LNCaP clone FGC (cell line): ENCODE measurements at regions not wholly inside any gene's neighbourhood (a gene's known extent, or its start where the extent isn't known, plus 50 kb on each side); places are given as distances from the start of the nearest gene placed in this dataset.

Experiments
- DNase-seq: peaks from one replicate; pipeline ENCODE4 v3.0.0-alpha.2; 2011; ENCODE audit warnings: low read depth
- H3K4me3 ChIP-seq: 2 replicates; pipeline ENCODE4 v1.5.1; 2011; ENCODE audit warnings: mild to moderate bottlenecking, low read depth, low read length, control low read depth
- TF ChIP-seq, protein P1 (sequence below): IDR thresholded peaks from 2 replicates; pipeline ENCODE4 v1.5.1; 2012; ENCODE audit warnings: mild to moderate bottlenecking; ENCODE audit not compliant: control insufficient read depth, insufficient read depth; ENCODE audit errors: extremely low read depth

DNA sequence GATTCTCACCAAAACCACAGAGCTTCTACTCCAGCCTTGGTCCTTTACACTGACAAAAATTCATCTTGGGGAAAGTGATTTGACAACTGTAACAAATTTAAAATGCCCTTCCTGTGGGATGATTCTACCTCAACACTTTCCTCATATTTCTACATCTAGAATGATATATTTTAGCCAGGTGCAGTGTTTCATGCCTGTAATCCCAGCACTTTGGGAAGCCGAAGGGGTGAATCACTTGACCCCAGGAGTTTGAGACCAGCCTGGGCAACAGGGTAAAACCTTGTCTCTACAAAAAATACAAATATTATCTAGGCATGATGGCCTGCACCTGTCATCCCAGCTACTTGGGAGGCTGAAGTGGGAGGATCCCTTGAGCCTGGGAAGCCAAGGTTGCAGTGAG is 408.6 kb downstream of the CDH7 start:
- TF ChIP-seq, protein P1, sequence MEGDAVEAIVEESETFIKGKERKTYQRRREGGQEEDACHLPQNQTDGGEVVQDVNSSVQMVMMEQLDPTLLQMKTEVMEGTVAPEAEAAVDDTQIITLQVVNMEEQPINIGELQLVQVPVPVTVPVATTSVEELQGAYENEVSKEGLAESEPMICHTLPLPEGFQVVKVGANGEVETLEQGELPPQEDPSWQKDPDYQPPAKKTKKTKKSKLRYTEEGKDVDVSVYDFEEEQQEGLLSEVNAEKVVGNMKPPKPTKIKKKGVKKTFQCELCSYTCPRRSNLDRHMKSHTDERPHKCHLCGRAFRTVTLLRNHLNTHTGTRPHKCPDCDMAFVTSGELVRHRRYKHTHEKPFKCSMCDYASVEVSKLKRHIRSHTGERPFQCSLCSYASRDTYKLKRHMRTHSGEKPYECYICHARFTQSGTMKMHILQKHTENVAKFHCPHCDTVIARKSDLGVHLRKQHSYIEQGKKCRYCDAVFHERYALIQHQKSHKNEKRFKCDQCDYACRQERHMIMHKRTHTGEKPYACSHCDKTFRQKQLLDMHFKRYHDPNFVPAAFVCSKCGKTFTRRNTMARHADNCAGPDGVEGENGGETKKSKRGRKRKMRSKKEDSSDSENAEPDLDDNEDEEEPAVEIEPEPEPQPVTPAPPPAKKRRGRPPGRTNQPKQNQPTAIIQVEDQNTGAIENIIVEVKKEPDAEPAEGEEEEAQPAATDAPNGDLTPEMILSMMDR: no peak
- DNase-seq: no peak
- H3K4me3 ChIP-seq: no peak overlapping the region

DNA sequence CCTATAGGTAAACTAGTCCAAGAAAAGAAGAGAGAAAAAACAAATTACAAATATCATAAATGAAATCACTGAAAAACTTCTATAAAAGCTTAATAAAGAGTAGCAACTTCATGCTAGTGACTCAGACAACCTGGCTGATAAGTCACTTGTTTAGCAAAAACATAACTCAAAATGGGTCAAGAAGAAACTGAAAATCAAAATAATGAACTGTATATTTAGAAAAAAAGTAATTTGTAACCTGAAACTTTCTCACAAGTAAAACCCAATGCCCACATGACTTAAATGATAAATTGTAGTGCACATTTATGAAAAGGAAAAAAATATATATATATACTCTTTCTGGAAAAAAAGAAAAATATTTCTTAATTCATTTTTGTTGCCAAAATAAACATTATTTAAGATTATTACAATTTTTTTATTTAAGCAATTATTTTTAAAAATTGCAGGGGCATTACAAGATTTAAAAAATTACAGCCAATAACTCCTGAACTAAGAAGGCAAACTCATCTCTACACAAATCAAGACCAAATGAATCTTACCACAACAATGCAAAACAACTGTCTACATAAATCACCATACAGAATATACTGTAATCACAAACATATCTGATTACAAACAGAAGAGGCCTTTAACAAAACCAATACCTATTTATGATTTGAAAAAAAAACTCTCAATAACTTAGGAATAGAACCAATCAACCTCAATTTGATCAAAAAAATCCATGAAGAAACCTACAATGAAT is 406.3 kb downstream of the CDH7 start:
- TF ChIP-seq, protein P1: no peak
- DNase-seq: no peak
- no peak overlapping the region for H3K4me3 ChIP-seq

DNA sequence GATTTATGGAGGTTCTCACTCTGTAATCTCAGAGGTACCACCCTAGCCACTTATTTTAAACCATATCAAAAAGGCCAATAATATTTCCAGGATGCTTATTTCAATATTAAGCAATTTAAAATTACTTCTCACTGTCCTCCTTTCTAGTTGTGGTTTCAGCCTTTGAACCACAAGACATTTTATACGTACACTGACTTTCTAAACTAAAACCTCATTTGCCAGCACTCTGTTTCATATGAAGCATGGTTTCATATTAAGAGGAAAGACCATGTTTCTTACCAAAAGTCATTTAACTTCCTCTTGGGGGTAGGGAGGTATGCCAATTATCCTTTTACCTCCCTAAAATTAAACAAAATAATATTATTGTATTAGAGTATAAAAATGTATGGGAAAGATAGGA is 399.8 kb downstream of the CDH7 start:
- no peak overlapping the region for H3K4me3 ChIP-seq
- TF ChIP-seq, protein P1: no peak
- no peak for DNase-seq

DNA sequence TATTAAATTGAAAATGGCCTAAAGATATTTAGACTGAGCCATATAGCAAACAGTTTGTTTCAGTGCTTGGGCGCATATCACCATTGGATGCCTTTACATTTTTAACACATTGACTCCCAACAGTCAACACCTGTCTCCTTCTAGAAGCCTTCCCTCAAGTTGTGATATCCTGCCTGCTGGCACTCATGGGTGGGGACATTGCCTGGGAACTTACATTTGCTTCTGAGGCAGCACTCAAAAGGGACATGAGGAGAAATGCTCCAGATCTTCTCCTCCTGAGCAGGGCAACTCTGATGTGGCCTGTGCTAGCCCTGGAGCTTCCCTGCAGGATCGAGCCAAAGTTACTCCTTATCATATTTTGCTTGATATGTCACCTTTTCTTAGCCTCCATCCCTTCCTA is 392.2 kb downstream of the CDH7 start:
- TF ChIP-seq, protein P1: no peak
- H3K4me3 ChIP-seq: no peak overlapping the region
- no peak for DNase-seq

DNA sequence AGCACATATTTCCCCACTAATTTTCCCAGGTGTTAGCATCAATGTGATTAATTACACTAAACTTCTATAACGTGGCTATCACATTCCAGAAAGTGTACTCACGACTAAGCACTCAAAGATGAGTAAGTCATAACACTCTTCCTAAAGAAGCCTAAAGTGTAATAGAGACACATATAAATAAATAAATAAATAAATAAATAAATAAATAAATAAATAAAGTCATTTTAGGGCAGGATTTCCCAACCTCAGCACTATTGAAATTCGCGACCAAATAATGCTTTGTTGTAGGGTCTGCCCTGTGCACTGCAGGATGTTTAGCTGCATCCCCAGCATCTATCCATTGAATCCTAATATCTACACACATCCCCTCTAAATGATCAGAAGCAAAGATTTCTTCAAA is 390.9 kb downstream of the CDH7 start:
- TF ChIP-seq, protein P1: no peak
- H3K4me3 ChIP-seq: no peak overlapping the region
- no peak for DNase-seq

DNA sequence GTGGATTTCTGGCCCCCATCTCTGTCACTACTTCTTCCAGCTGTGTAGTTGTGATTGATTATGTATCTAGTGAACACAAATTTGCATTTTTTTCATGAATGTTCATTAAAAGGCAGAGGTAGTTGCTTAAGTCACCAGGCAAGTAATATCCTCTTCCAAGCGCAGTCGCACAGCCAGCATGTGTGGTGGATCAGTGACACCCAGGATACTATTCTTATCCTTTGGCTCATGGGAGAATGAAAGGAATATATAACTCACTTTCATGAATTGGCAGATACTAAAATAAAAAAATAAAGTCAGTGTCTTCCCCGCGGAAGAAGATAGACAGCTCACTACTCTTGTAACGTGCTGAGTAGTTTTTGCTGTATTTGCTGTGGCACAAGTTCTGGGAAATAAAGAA is 387.8 kb downstream of the CDH7 start:
- no peak for DNase-seq
- H3K4me3 ChIP-seq: no peak overlapping the region
- TF ChIP-seq, protein P1: no peak

DNA sequence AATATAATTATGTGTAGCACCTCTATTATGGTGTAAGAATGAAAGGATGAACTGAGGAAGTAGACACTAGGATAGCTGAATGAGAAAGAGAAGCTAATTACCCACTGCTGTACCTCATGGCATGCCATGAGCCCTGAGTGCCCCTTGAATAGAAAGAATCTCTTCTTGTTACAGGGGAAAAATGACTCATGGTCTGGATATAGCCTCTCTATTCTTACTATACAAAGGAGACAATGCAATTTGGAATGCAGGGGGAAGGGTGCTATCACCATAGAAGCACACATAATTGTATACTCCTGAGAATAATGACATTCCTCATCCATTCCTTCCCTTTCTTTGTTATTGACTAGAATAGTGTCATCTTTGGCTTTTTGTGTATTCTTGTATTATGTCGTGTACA is 385.2 kb downstream of the CDH7 start:
- TF ChIP-seq, protein P1: no peak
- DNase-seq: no peak
- H3K4me3 ChIP-seq: no peak overlapping the region
